ENCODE measurements at regions not wholly inside any gene's neighbourhood (a gene's known extent, or its start where the extent isn't known, plus 50 kb on each side); places are given as distances from the start of the nearest gene placed in this dataset.

DNA sequence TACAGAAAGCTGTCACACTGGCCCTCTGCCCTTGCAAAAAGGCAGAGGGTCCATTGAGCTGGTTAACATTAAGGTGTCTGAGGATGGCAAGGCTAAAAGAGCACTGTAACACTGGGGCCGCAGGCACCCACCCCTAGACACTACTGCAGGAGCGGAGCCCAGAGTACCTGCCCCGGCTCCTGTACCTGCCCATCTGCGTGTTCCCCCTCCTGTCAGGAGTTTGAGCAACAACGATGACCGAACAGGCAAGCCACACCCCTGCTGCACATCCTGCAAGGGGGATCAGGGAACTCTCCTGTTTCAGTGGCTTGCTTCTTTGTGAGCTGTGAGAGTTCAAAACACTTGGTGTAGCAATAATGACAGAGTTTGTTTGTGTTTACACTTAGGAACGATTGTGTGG, 117.4 kb upstream of the STARD13 start:
- H3K4me2 ChIP-seq (ENCODE audit: low read depth, low read length), result no peak overlapping the region
- no peak overlapping the region for H2BK120ac ChIP-seq (ENCODE audit: low read depth, low read length)
- no peaks in the 10 kb centered on the region for H3K9me1 ChIP-seq (ENCODE audit: insufficient read depth, low read length)
- no peak overlapping the region for H4K91ac ChIP-seq (ENCODE audit: insufficient read depth, low read depth, low read length)
- no peak overlapping the region for H2AFZ ChIP-seq (replicated peaks; ENCODE audit: low read length, poor library complexity)
- H3K9ac ChIP-seq (ENCODE audit: low read depth, low read length), result no peak overlapping the region
- no peaks in the 10 kb centered on the region for H3K4me1 ChIP-seq (ENCODE audit: control insufficient read depth, insufficient read depth, low read length)
- H2BK15ac ChIP-seq (ENCODE audit: low read depth, low read length), result no peak overlapping the region
- WGBS, 2 experiments (ENCODE audit: extremely low coverage in 2 of 2, insufficient read length in 1 of 2), result 20% methylated on average over 1 of the region's 7 CpGs; no CpG with 5 or more reads in 1 of the 2 experiments
- H3K18ac ChIP-seq (ENCODE audit: low read depth, low read length), result no peak overlapping the region
- no peaks in the 10 kb centered on the region for H4K20me1 ChIP-seq (ENCODE audit: insufficient read depth, low read length)
- TF ChIP-seq RFX5 (IDR thresholded peaks at IDR 0.05; ENCODE audit: low read depth, low read length) (no peak), RAD21 (IDR thresholded peaks at IDR 0.05; ENCODE audit: low read length) (no peak), MXI1 (IDR thresholded peaks at IDR 0.05; ENCODE audit: borderline replicate concordance, low read depth, low read length) (no peak), FOS (IDR thresholded peaks at IDR 0.05; ENCODE audit: low read depth, low read length) (no peak), POLR2A (IDR thresholded peaks at IDR 0.05; ENCODE audit: low read depth, low read length) (no peak), RCOR1 (IDR thresholded peaks at IDR 0.05; ENCODE audit: insufficient replicate concordance, low read length) (no peak), BHLHE40 (IDR thresholded peaks at IDR 0.05; ENCODE audit: low read depth, low read length) (no peak), SMC3 (IDR thresholded peaks at IDR 0.05; ENCODE audit: low read depth, low read length) (no peak), MAFK (IDR thresholded peaks at IDR 0.05; ENCODE audit: low read depth, low read length) (no peak), NFE2L2 (IDR thresholded peaks at IDR 0.05; ENCODE audit: low read depth, low read length) (no peak), CEBPB (IDR thresholded peaks at IDR 0.05; ENCODE audit: low read depth, low read length) (no peak), MAZ (IDR thresholded peaks at IDR 0.05; ENCODE audit: borderline replicate concordance, low read depth, low read length) (no peak)
- TF ChIP-seq, protein P1, sequence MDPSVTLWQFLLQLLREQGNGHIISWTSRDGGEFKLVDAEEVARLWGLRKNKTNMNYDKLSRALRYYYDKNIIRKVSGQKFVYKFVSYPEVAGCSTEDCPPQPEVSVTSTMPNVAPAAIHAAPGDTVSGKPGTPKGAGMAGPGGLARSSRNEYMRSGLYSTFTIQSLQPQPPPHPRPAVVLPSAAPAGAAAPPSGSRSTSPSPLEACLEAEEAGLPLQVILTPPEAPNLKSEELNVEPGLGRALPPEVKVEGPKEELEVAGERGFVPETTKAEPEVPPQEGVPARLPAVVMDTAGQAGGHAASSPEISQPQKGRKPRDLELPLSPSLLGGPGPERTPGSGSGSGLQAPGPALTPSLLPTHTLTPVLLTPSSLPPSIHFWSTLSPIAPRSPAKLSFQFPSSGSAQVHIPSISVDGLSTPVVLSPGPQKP (IDR thresholded peaks at IDR 0.05; ENCODE audit: borderline replicate concordance, low read depth, low read length), result no peak
- TF ChIP-seq, protein P2, sequence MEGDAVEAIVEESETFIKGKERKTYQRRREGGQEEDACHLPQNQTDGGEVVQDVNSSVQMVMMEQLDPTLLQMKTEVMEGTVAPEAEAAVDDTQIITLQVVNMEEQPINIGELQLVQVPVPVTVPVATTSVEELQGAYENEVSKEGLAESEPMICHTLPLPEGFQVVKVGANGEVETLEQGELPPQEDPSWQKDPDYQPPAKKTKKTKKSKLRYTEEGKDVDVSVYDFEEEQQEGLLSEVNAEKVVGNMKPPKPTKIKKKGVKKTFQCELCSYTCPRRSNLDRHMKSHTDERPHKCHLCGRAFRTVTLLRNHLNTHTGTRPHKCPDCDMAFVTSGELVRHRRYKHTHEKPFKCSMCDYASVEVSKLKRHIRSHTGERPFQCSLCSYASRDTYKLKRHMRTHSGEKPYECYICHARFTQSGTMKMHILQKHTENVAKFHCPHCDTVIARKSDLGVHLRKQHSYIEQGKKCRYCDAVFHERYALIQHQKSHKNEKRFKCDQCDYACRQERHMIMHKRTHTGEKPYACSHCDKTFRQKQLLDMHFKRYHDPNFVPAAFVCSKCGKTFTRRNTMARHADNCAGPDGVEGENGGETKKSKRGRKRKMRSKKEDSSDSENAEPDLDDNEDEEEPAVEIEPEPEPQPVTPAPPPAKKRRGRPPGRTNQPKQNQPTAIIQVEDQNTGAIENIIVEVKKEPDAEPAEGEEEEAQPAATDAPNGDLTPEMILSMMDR (conservative IDR thresholded peaks at IDR 0.05; ENCODE audit: low read depth, low read length), result no peak
- TF ChIP-seq, protein P3, sequence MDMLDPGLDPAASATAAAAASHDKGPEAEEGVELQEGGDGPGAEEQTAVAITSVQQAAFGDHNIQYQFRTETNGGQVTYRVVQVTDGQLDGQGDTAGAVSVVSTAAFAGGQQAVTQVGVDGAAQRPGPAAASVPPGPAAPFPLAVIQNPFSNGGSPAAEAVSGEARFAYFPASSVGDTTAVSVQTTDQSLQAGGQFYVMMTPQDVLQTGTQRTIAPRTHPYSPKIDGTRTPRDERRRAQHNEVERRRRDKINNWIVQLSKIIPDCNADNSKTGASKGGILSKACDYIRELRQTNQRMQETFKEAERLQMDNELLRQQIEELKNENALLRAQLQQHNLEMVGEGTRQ (IDR thresholded peaks at IDR 0.05; ENCODE audit: low read depth, low read length), result no peak
- CTCF ChIA-PET, result no interaction called here
- in situ Hi-C loops (cut with MboI; ENCODE audit: low sequenced_read_pairs), result no loop called here
- H3K9me3 ChIP-seq (ENCODE audit: control insufficient read depth, insufficient read depth, low read length), result no peaks in the 10 kb centered on the region
- H4K5ac ChIP-seq (ENCODE audit: low read depth, low read length), result no peak overlapping the region
- no peak overlapping the region for H2BK5ac ChIP-seq (ENCODE audit: low read depth, low read length, poor library complexity, severe bottlenecking)
- H3K23ac ChIP-seq (ENCODE audit: low read depth, low read length), result no peak overlapping the region
- POLR2A ChIA-PET (ENCODE audit: unreplicated experiment), result no interaction called here
- H3K36me3 ChIP-seq (ENCODE audit: control insufficient read depth, insufficient read depth, low read length), result no peaks in the 10 kb centered on the region
- no peak overlapping the region for H3K14ac ChIP-seq (replicated peaks; ENCODE audit: low read depth, low read length)
- BruUV-seq (replicated peaks), result no TSS peak
- H2AK5ac ChIP-seq (ENCODE audit: low read depth, low read length), result no peak overlapping the region
- H4K8ac ChIP-seq (ENCODE audit: low read depth in 2 of 2, low read length in 2 of 2), result no peak overlapping the region
- H3K4ac ChIP-seq (ENCODE audit: low read depth, low read length), result no peak overlapping the region
- DNase-seq (no peak), ATAC-seq (ENCODE audit: low read depth) (no peak)
- H3K27ac ChIP-seq (ENCODE audit: insufficient read depth, low read length), result no peak overlapping the region
- H2BK20ac ChIP-seq (ENCODE audit: low read depth, low read length), result no peak overlapping the region; the same call in 1 of the 2 replicates
- H3K4me3 ChIP-seq (ENCODE audit: insufficient read depth, low read depth, low read length), result no peak overlapping the region
- H3K56ac ChIP-seq (ENCODE audit: extremely low read depth, insufficient read depth, low read length), result no peak overlapping the region
- dilution Hi-C loops (cut with HindIII; ENCODE audit: low sequenced_read_pairs, unreplicated experiment), result no loop called here
- H2AK9ac ChIP-seq (replicated peaks; ENCODE audit: low read depth, low read length, poor library complexity), result no peak overlapping the region
- intact Hi-C loops (cut with micrococcal nuclease), result no loop called here
- H3K27me3 ChIP-seq (ENCODE audit: control insufficient read depth, insufficient read depth, low read length), result no peaks in the 10 kb centered on the region
- H3K79me1 ChIP-seq (ENCODE audit: low read depth in 1 of 2, low read length in 2 of 2), result no peaks in the 10 kb centered on the region

All from IMR-90 (cell line).